HCT116 (cell line): ENCODE measurements at regions not wholly inside any gene's neighbourhood (a gene's known extent, or its start where the extent isn't known, plus 50 kb on each side); places are given as distances from the start of the nearest gene placed in this dataset.

Source experiments
- ATAC-seq: fragments of 200-7000 bp; cut with Tn5 transposase; 2 replicates; pipeline ENCODE4 v1.9.1; 2020; ENCODE audit warnings: mild to moderate bottlenecking, moderate library complexity
- BruUV-seq: library from RNA; stranded (reverse); fragments of 400-500 nt; replicated peaks from 2 replicates; lab custom pipeline; 2021; lab: Mats Ljungman, UMichigan
- CTCF ChIA-PET: fragments of 300-600 bp; sonication (Branson Sonifier 250); formaldehyde crosslinking; loops from one replicate; lab custom pipeline; 2021; ENCODE audit warnings: antibody characterized with exemption; lab: Charles Lee
- POLR2A ChIA-PET: fragments of 300-600, 350-600 bp; sonication (Branson Sonifier 250); formaldehyde crosslinking; loops from one replicate; lab custom pipeline; 2021; ENCODE audit warnings: antibody characterized with exemption; lab: Charles Lee
- RAD21 ChIA-PET, 2 experiments: fragments of 300-600 bp; sonication (Branson Sonifier 250); formaldehyde crosslinking; loops; one replicate each; lab custom pipeline; 2023; ENCODE audit warnings: low total read pairs in 2 of 2; ENCODE audit not compliant: uncharacterized antibody in 2 of 2, unreplicated experiment in 2 of 2, low non-redundant PET in 1 of 2; lab: Charles Lee
- DNase-seq: peaks from one replicate; pipeline ENCODE4 v3.0.0-alpha.2; 2010; ENCODE audit warnings: low read depth, low spot score
- H2AFZ ChIP-seq: fragments of 200-600 bp; shearing (Covaris generic), sonication (generic); 2 replicates; pipeline ENCODE4 v1.6.1; 2017; ENCODE audit warnings: low read depth, mixed run types, mixed read lengths, antibody characterized with exemption, low read length; ENCODE audit not compliant: poor library complexity, severe bottlenecking
- H3K27ac ChIP-seq: 2 replicates; pipeline ENCODE4 v1.5.1; 2012; ENCODE audit warnings: low read depth, low read length
- H3K27me3 ChIP-seq: fragments of 200-600 bp; sonication (generic); 2 replicates; pipeline ENCODE4 v1.6.1; 2016; ENCODE audit warnings: mixed run types, low read length, mixed read lengths; ENCODE audit not compliant: insufficient read depth
- H3K36me3 ChIP-seq, 2 experiments: fragments of 200-500 bp in 1 of 2; fragments of 200-600 bp in 1 of 2; sonication (Bioruptor generic) in 1 of 2; sonication (generic) in 1 of 2; 2 replicates each; pipeline versions ENCODE4 v1.5.1 to v1.6.1; 2014 to 2016; ENCODE audit warnings: low read length in 2 of 2, inconsistent platforms in 1 of 2, mixed read lengths in 1 of 2, mixed run types in 1 of 2; ENCODE audit not compliant: insufficient read depth in 2 of 2, control insufficient read depth in 1 of 2
- H3K4me1 ChIP-seq, 2 experiments: fragments of 200-600 bp in 1 of 2; sonication (generic) in 1 of 2; 2 replicates each; pipeline versions ENCODE4 v1.5.1 to v1.6.1; 2012 to 2017; ENCODE audit warnings: low read length in 2 of 2, inconsistent platforms in 1 of 2, mild to moderate bottlenecking in 1 of 2, mixed read lengths in 1 of 2, mixed run types in 1 of 2, moderate library complexity in 1 of 2; ENCODE audit not compliant: insufficient read depth in 2 of 2, control insufficient read depth in 1 of 2
- H3K4me2 ChIP-seq: fragments of 200-600 bp; sonication (generic); 2 replicates; pipeline ENCODE4 v1.6.1; 2017; ENCODE audit warnings: mixed run types, low read length, mixed read lengths
- H3K4me3 ChIP-seq, 2 experiments: fragments of 200-600 bp in 1 of 2; sonication (generic) in 1 of 2; replicated peaks in 1 of 2; 2 replicates each; pipeline ENCODE4 v1.5.1; 2011 to 2016; ENCODE audit warnings: low read length in 2 of 2, control low read depth in 1 of 2, low read depth in 1 of 2, mild to moderate bottlenecking in 1 of 2, mixed read lengths in 1 of 2, mixed run types in 1 of 2
- H3K79me2 ChIP-seq: fragments of 200-600 bp; sonication (generic); 2 replicates; pipeline ENCODE4 v1.6.1; 2017; ENCODE audit warnings: mild to moderate bottlenecking, mixed run types, low read length, moderate library complexity, mixed read lengths; ENCODE audit not compliant: insufficient read depth
- H3K9ac ChIP-seq: fragments of 200-600 bp; sonication (generic); 2 replicates; pipeline ENCODE4 v1.6.1; 2016; ENCODE audit warnings: low read length, mixed read lengths
- H3K9me2 ChIP-seq: fragments of 200-600 bp; sonication (generic), shearing (Covaris generic); 2 replicates; pipeline ENCODE4 v1.6.1; 2017; ENCODE audit warnings: mixed run types, mild to moderate bottlenecking, moderate library complexity; ENCODE audit not compliant: insufficient read depth
- H3K9me3 ChIP-seq, 2 experiments: fragments of 200-500 bp in 1 of 2; fragments of 200-600 bp in 1 of 2; sonication (Bioruptor generic) in 1 of 2; sonication (generic) in 1 of 2; 2 replicates each; pipeline ENCODE4 v1.6.1; 2014 to 2017; ENCODE audit warnings: low read length in 2 of 2, mixed read lengths in 2 of 2, inconsistent platforms in 1 of 2, low read depth in 1 of 2, mild to moderate bottlenecking in 1 of 2, mixed run types in 1 of 2, moderate library complexity in 1 of 2; ENCODE audit not compliant: control insufficient read depth in 1 of 2, insufficient read depth in 1 of 2
- H4K20me1 ChIP-seq: fragments of 200-600 bp; sonication (generic), shearing (Covaris generic); 2 replicates; pipeline ENCODE4 v1.6.1; 2017; ENCODE audit warnings: mixed run types, mild to moderate bottlenecking, moderate library complexity; ENCODE audit not compliant: insufficient read depth
- ELF1 ChIP-seq: IDR thresholded peaks from 2 replicates; pipeline ENCODE4 v1.6.1; 2012; ENCODE audit warnings: low read depth, borderline replicate concordance
- EZH2phosphoT487 ChIP-seq: fragments of 200-600 bp; IDR thresholded peaks from 2 replicates; pipeline ENCODE4 v1.6.1; 2018; ENCODE audit warnings: antibody characterized with exemption, borderline replicate concordance
- FOSL1 ChIP-seq: IDR thresholded peaks from 2 replicates; pipeline ENCODE4 v1.6.1; 2012; ENCODE audit warnings: low read depth
- RAD21 ChIP-seq: IDR thresholded peaks from 2 replicates; pipeline ENCODE4 v1.6.1; 2012; ENCODE audit warnings: low read depth, mild to moderate bottlenecking
- SP1 ChIP-seq: IDR thresholded peaks from 2 replicates; pipeline ENCODE4 v1.6.1; 2012; ENCODE audit warnings: low read depth
- SRF ChIP-seq: IDR thresholded peaks from 2 replicates; pipeline ENCODE4 v1.6.1; 2012; ENCODE audit warnings: low read depth
- TCF7L2 ChIP-seq: IDR thresholded peaks from 2 replicates; pipeline ENCODE4 v1.7.0; 2011; ENCODE audit warnings: borderline replicate concordance, inconsistent platforms; ENCODE audit not compliant: insufficient read depth, insufficient read length; ENCODE audit errors: extremely low read depth
- YY1 ChIP-seq: IDR thresholded peaks from 2 replicates; pipeline ENCODE4 v1.6.1; 2011; ENCODE audit warnings: low read length, low read depth, moderate library complexity, mild to moderate bottlenecking; ENCODE audit not compliant: insufficient replicate concordance; ENCODE audit errors: extremely low read depth
- intact Hi-C: fragments of 100-400 bp; cut with micrococcal nuclease; formaldehyde crosslinking; loops from 2 replicates; pipeline ENCODE4 v1.10.0; 2022
- TF ChIP-seq, protein P1 (sequence below): IDR thresholded peaks from 2 replicates; pipeline ENCODE4 v1.6.1; 2012; ENCODE audit warnings: low read depth
- TF ChIP-seq, protein P2 (sequence below): IDR thresholded peaks from 2 replicates; pipeline ENCODE4 v1.6.1; 2011; ENCODE audit warnings: mild to moderate bottlenecking, low read length, moderate library complexity; ENCODE audit not compliant: insufficient replicate concordance; ENCODE audit errors: extremely low read depth
- TF ChIP-seq, protein P3 (sequence below): IDR thresholded peaks from 2 replicates; pipeline ENCODE4 v1.6.1; 2012

DNA sequence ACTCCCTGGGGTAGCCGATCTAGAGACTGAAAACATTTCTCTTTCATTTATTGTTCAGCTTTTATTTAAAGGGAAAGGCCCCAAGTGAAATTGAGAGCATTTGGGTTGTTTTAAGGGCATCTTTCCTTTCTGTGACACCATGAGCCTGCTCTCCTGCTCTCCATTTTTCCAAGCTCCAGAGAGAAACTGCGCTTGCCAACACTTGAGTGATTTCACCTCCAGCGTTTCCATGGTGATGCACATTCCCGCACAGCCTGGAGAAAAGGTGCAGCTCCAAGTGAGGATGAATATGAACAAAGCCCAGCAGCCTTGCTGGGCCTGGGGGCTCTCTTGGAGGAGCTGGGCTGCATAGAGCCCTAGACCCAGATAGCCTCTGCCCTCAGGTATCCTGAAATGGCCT is 159.2 kb upstream of the PPP2R3A start (continued):
- TF ChIP-seq, protein P1, sequence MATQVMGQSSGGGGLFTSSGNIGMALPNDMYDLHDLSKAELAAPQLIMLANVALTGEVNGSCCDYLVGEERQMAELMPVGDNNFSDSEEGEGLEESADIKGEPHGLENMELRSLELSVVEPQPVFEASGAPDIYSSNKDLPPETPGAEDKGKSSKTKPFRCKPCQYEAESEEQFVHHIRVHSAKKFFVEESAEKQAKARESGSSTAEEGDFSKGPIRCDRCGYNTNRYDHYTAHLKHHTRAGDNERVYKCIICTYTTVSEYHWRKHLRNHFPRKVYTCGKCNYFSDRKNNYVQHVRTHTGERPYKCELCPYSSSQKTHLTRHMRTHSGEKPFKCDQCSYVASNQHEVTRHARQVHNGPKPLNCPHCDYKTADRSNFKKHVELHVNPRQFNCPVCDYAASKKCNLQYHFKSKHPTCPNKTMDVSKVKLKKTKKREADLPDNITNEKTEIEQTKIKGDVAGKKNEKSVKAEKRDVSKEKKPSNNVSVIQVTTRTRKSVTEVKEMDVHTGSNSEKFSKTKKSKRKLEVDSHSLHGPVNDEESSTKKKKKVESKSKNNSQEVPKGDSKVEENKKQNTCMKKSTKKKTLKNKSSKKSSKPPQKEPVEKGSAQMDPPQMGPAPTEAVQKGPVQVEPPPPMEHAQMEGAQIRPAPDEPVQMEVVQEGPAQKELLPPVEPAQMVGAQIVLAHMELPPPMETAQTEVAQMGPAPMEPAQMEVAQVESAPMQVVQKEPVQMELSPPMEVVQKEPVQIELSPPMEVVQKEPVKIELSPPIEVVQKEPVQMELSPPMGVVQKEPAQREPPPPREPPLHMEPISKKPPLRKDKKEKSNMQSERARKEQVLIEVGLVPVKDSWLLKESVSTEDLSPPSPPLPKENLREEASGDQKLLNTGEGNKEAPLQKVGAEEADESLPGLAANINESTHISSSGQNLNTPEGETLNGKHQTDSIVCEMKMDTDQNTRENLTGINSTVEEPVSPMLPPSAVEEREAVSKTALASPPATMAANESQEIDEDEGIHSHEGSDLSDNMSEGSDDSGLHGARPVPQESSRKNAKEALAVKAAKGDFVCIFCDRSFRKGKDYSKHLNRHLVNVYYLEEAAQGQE, result no peak
- no peak for TF ChIP-seq RAD21

DNA sequence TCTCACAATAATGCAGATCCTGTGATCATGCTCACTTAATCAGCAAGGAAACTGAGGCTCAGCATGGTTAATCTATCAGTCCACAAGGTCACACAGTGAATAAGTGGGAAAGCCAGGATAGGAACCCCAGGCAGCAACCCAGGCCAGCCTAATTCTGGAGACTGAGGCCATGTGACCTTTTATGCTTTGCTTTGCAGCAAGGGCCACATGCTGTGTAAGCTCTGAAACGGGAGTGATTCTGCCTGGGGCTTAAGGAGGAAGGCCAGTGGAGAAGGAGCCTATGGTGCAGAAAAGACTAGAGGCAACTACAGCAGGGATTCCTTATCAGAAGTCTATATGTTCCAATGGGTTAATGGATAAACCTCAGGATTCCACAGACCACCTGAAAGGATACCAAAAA is 157.6 kb upstream of the PPP2R3A start:
- TF ChIP-seq, protein P2, sequence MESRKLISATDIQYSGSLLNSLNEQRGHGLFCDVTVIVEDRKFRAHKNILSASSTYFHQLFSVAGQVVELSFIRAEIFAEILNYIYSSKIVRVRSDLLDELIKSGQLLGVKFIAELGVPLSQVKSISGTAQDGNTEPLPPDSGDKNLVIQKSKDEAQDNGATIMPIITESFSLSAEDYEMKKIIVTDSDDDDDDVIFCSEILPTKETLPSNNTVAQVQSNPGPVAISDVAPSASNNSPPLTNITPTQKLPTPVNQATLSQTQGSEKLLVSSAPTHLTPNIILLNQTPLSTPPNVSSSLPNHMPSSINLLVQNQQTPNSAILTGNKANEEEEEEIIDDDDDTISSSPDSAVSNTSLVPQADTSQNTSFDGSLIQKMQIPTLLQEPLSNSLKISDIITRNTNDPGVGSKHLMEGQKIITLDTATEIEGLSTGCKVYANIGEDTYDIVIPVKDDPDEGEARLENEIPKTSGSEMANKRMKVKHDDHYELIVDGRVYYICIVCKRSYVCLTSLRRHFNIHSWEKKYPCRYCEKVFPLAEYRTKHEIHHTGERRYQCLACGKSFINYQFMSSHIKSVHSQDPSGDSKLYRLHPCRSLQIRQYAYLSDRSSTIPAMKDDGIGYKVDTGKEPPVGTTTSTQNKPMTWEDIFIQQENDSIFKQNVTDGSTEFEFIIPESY, result no peak
- no peak for TF ChIP-seq EZH2phosphoT487
- TF ChIP-seq YY1, result no peak
- TF ChIP-seq SP1, result no peak
- TF ChIP-seq FOSL1, result no peak
- no peak for TF ChIP-seq ELF1
- TF ChIP-seq TCF7L2, result no peak
- TF ChIP-seq RAD21, result no peak
- no peak for TF ChIP-seq SRF
- TF ChIP-seq, protein P3, sequence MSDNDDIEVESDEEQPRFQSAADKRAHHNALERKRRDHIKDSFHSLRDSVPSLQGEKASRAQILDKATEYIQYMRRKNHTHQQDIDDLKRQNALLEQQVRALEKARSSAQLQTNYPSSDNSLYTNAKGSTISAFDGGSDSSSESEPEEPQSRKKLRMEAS, result no peak
- intact Hi-C loops, result no loop called here
- no peaks in the 10 kb centered on the region for H3K9me3 ChIP-seq
- no peaks in the 10 kb centered on the region for H3K36me3 ChIP-seq
- H3K79me2 ChIP-seq, result no peaks in the 10 kb centered on the region
- H4K20me1 ChIP-seq, result no peaks in the 10 kb centered on the region
- H3K4me3 ChIP-seq, result no peak overlapping the region
- peaks cover 38% of the 10 kb centered on the region for H3K27me3 ChIP-seq
- ChIA-PET CTCF (no interaction called here), POLR2A (no interaction called here), RAD21 (no interaction called here)
- H2AFZ ChIP-seq, result no peak overlapping the region
- BruUV-seq, result no TSS peak
- no peak overlapping the region for H3K4me2 ChIP-seq
- DNase-seq (no peak), ATAC-seq (no peak)
- H3K9ac ChIP-seq, result no peak overlapping the region
- H3K9me2 ChIP-seq, result no peaks in the 10 kb centered on the region
- no peaks in the 10 kb centered on the region for H3K4me1 ChIP-seq
- no peak overlapping the region for H3K27ac ChIP-seq
